Liver (tissue), 3 donors: ENCODE measurements at regions not wholly inside any gene's neighbourhood (a gene's known extent, or its start where the extent isn't known, plus 50 kb on each side); places are given as distances from the start of the nearest gene placed in this dataset.

Experiments used
- CTCF ChIP-seq: fragments of 150-350 bp; IDR thresholded peaks from 2 replicates; pipeline ENCODE4 v1.5.1; 2017; ENCODE audit warnings: improper control_type of control experiment, low read depth, low read length; ENCODE audit not compliant: missing input control
- EGR1 ChIP-seq, 2 donors: IDR thresholded peaks; 2 replicates each; pipeline ENCODE4 v1.6.1; 2016 to 2018; ENCODE audit warnings: antibody characterized with exemption in 2 of 2, low read depth in 2 of 2
- GABPA ChIP-seq, 2 donors: IDR thresholded peaks in 1 of 2; conservative IDR thresholded peaks in 1 of 2; 2 replicates each; pipeline ENCODE4 v1.6.1; 2016; ENCODE audit warnings: antibody characterized with exemption in 2 of 2, mild to moderate bottlenecking in 1 of 2, moderate library complexity in 1 of 2
- JUND ChIP-seq, 2 donors: IDR thresholded peaks; 2 replicates each; pipeline ENCODE4 v1.6.1; 2016; ENCODE audit warnings: antibody characterized with exemption in 2 of 2
- YY1 ChIP-seq: IDR thresholded peaks from 2 replicates; pipeline ENCODE4 v1.6.1; 2016; ENCODE audit warnings: antibody characterized with exemption, mild to moderate bottlenecking
- TF ChIP-seq, protein P1 (sequence below): IDR thresholded peaks from 2 replicates; pipeline ENCODE4 v1.6.1; 2016; ENCODE audit warnings: antibody characterized with exemption
- TF ChIP-seq, protein P2 (sequence below): IDR thresholded peaks from 2 replicates; pipeline ENCODE4 v1.6.1; 2016; ENCODE audit warnings: antibody characterized with exemption
- donor health status: healthy.
- donor health status: healthy.

GRCh38 chr21:32094804-32095203 is 184.0 kb downstream of the MIS18A start:
- TF ChIP-seq CTCF (no peak), YY1 (no peak), GABPA (IDR thresholded peaks at IDR 0.05 in 1 of 2, conservative IDR thresholded peaks at IDR 0.05 in 1 of 2) (no peak), EGR1 (IDR thresholded peaks at IDR 0.05; ENCODE audit: low read depth in 2 of 2) (no peak), JUND (IDR thresholded peaks at IDR 0.05) (no peak)
- TF ChIP-seq, protein P1, sequence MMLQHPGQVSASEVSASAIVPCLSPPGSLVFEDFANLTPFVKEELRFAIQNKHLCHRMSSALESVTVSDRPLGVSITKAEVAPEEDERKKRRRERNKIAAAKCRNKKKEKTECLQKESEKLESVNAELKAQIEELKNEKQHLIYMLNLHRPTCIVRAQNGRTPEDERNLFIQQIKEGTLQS, result no peak
- TF ChIP-seq, protein P2, sequence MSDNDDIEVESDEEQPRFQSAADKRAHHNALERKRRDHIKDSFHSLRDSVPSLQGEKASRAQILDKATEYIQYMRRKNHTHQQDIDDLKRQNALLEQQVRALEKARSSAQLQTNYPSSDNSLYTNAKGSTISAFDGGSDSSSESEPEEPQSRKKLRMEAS, result no peak
